ENCODE measurements at regions not wholly inside any gene's neighbourhood (a gene's known extent, or its start where the extent isn't known, plus 50 kb on each side); places are given as distances from the start of the nearest gene placed in this dataset.
"Not testable (repeated sequence)": the region's sequence is repeated elsewhere in the genome, so short reads cannot be mapped to it uniquely, and the experiment has no call there.

DNA sequence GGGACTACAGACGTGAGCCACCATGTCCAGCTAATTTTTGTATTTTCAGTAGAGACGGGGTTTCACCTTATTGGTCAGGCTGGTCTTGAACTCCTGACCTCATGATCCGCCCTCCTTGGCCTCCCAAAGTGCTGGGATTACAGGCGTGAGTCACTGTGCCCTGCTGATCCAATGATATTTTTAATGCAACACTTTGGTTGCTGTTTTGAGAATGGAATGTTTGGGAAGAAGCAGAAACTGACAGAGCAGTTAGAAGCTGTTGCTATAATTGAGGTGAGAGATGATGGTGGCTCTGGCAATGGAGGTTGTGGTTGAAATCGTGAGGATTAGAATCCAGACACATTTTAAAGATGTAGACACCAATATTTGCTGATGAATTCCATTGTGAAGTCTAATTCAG, 1209.9 kb upstream of the GOT2 start:
- not testable (repeated sequence) for H3K36me3 ChIP-seq (ENCODE audit: control insufficient read depth, insufficient read depth, low read length, severe bottlenecking); H3K4me3 ChIP-seq (ENCODE audit: low read length); H3K27me3 ChIP-seq (replicated peaks; ENCODE audit: control insufficient read depth, insufficient read depth, low read length); DNase-seq (ENCODE audit: low read depth); H3K9ac ChIP-seq (ENCODE audit: low read length); H3K4me1 ChIP-seq (ENCODE audit: control insufficient read depth, insufficient read depth, low read length)
- H3K9me3 ChIP-seq (ENCODE audit: control insufficient read depth, low read length) = peaks cover 13% of the 10 kb centered on the region

DNA sequence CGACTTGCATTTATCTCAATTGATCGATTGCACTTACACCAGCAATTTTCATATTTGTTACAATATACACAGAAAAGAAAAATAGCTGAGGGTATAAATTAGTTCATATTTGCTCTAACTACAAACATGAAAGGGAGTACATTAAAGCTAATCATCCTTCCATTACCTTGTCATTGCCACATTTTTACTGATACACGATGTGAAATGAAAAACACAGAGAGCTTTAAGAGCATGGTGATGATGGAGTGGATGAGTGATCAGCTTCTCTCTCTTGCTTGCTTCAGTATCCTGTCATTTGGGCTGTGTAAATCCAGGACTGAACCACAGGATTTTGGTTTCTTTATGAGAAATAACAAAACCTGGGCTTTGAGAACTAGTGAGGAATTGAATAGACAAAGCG, 1207.5 kb upstream of the GOT2 start:
- Histone ChIP-seq H3K27me3 (replicated peaks; ENCODE audit: control insufficient read depth, insufficient read depth, low read length) (no peaks in the 10 kb centered on the region), H3K4me1 (ENCODE audit: control insufficient read depth, insufficient read depth, low read length) (no peaks in the 10 kb centered on the region), H3K9me3 (ENCODE audit: control insufficient read depth, low read length) (peaks cover 25% of the 10 kb centered on the region), H3K36me3 (ENCODE audit: control insufficient read depth, insufficient read depth, low read length, severe bottlenecking) (no peaks in the 10 kb centered on the region), H3K9ac (ENCODE audit: low read length) (no peak overlapping the region), H3K4me3 (ENCODE audit: low read length) (no peak overlapping the region)
- DNase-seq (ENCODE audit: low read depth) = no peak

DNA sequence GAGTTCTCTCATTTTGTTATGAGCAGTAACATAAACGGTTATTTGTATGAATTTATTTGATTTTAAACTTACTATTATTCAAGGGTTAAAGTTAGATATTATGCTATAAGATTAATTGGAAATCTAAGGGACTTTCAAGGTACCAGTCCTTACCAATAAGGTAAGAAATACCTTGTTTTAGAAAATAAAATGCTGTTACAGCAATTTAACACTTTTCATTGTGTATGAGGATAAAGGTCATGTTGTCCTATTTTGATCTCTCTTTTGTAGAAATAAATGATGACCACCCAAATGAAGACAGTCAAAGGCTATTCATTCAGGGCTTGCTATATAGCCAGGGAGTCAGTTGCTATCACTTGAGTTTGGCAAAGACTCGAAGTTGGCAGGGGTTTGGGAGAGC, 1185.9 kb upstream of the GOT2 start:
- Histone ChIP-seq H3K9me3 (ENCODE audit: control insufficient read depth, low read length) (no peaks in the 10 kb centered on the region), H3K4me1 (ENCODE audit: control insufficient read depth, insufficient read depth, low read length) (no peaks in the 10 kb centered on the region), H3K27me3 (replicated peaks; ENCODE audit: control insufficient read depth, insufficient read depth, low read length) (no peaks in the 10 kb centered on the region), H3K36me3 (ENCODE audit: control insufficient read depth, insufficient read depth, low read length, severe bottlenecking) (no peaks in the 10 kb centered on the region), H3K9ac (ENCODE audit: low read length) (no peak overlapping the region), H3K4me3 (ENCODE audit: low read length) (no peak overlapping the region)
- no peak for DNase-seq (ENCODE audit: low read depth)

DNA sequence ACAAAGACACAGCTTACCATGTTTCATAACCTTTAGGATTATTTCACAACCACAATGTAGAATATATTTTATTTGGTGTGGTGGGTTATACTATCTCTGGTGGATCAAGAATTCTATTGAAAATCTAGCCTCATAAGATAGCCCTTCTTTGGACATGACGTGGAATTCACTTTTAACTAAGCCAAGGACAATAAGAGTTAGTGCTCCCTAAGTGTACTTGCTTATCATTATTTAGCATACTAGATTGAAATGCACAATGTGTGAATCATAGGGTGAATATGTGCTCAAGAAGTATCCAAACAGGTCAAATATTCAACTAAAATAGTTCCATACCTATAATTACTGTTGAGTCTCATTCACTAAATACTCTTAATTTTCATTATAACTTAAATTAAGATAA, 1179.5 kb upstream of the GOT2 start:
- no peak for DNase-seq (ENCODE audit: low read depth)
- Histone ChIP-seq H3K9ac (ENCODE audit: low read length) (no peak overlapping the region), H3K4me1 (ENCODE audit: control insufficient read depth, insufficient read depth, low read length) (no peaks in the 10 kb centered on the region), H3K36me3 (ENCODE audit: control insufficient read depth, insufficient read depth, low read length, severe bottlenecking) (no peaks in the 10 kb centered on the region), H3K27me3 (replicated peaks; ENCODE audit: control insufficient read depth, insufficient read depth, low read length) (no peaks in the 10 kb centered on the region), H3K9me3 (ENCODE audit: control insufficient read depth, low read length) (no peaks in the 10 kb centered on the region), H3K4me3 (ENCODE audit: low read length) (no peak overlapping the region)

DNA sequence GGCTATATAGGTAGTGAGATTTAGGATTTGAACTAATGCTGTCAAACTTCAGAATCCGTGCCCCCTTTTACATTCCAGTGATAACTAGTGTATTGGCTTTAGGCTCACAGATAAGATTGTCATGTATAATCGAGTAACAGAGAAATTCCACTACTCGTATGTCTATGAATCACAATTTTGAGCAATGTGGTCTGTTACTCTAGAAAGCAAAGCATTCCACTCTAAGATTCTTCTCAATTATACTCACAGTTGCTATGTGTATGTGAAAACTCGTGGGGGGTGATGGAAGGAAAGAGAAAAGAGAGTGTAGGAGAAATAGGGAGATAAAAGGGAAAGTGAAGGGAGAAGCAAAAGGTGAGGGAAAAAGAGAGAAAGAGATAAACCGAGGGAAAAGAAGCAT, 1175.1 kb upstream of the GOT2 start:
- DNase-seq (ENCODE audit: low read depth) = no peak
- Histone ChIP-seq H3K4me1 (ENCODE audit: control insufficient read depth, insufficient read depth, low read length) (peaks cover 12% of the 10 kb centered on the region), H3K9me3 (ENCODE audit: control insufficient read depth, low read length) (no peaks in the 10 kb centered on the region), H3K4me3 (ENCODE audit: low read length) (no peak overlapping the region), H3K27me3 (replicated peaks; ENCODE audit: control insufficient read depth, insufficient read depth, low read length) (no peaks in the 10 kb centered on the region), H3K9ac (ENCODE audit: low read length) (no peak overlapping the region), H3K36me3 (ENCODE audit: control insufficient read depth, insufficient read depth, low read length, severe bottlenecking) (no peaks in the 10 kb centered on the region)

DNA sequence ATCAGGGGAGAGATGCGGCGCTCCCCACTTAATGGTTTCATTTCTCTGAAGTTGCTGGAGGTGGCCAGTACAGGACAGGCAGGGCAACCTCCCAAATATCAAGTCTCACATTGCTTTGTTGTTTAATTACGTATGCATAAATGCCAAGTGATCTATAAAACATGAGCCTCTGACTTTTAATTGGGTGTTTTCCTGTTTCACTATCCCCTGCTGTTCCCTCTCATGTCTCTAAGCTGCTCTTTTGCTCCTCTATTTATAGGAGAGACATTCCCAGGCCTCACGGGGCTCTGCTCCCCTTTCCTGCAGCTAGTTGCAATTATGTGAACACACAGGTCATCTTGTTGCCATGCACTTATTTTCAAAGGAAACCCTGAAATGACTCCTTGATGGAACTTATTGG, 1173.5 kb upstream of the GOT2 start:
- no peak overlapping the region for H3K4me3 ChIP-seq (ENCODE audit: low read length)
- H3K9me3 ChIP-seq (ENCODE audit: control insufficient read depth, low read length) = no peaks in the 10 kb centered on the region
- no peak for DNase-seq (ENCODE audit: low read depth)
- no peak overlapping the region for H3K9ac ChIP-seq (ENCODE audit: low read length)
- H3K27me3 ChIP-seq (replicated peaks; ENCODE audit: control insufficient read depth, insufficient read depth, low read length) = no peaks in the 10 kb centered on the region
- no peaks in the 10 kb centered on the region for H3K36me3 ChIP-seq (ENCODE audit: control insufficient read depth, insufficient read depth, low read length, severe bottlenecking)
- H3K4me1 ChIP-seq (ENCODE audit: control insufficient read depth, insufficient read depth, low read length) = peaks cover 12% of the 10 kb centered on the region

DNA sequence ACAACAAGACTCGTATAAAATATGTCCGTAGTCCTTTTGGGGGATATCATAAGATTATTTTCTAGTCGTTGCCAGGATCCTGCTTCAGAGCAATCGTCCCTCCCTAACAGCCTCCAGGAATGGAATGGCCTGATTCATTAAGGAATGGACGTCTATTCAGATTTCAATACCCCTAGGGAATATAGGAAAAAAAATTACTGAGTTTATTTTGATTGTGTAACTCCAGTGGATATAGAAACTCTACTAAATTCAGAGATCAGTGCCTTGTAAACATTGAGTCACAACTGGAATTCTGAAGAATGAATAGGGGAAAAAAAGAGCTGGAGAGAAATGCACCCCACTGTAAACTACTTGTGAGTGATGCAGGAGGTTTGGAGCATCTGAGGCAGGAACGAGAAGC, 1171.5 kb upstream of the GOT2 start:
- peaks cover 12% of the 10 kb centered on the region for H3K4me1 ChIP-seq (ENCODE audit: control insufficient read depth, insufficient read depth, low read length)
- peak overlapping the region; percentile 3 for H3K4me3 ChIP-seq (ENCODE audit: low read length)
- H3K9me3 ChIP-seq (ENCODE audit: control insufficient read depth, low read length) = no peaks in the 10 kb centered on the region
- no peaks in the 10 kb centered on the region for H3K27me3 ChIP-seq (replicated peaks; ENCODE audit: control insufficient read depth, insufficient read depth, low read length)
- no peaks in the 10 kb centered on the region for H3K36me3 ChIP-seq (ENCODE audit: control insufficient read depth, insufficient read depth, low read length, severe bottlenecking)
- H3K9ac ChIP-seq (ENCODE audit: low read length) = no peak overlapping the region
- no peak for DNase-seq (ENCODE audit: low read depth)

DNA sequence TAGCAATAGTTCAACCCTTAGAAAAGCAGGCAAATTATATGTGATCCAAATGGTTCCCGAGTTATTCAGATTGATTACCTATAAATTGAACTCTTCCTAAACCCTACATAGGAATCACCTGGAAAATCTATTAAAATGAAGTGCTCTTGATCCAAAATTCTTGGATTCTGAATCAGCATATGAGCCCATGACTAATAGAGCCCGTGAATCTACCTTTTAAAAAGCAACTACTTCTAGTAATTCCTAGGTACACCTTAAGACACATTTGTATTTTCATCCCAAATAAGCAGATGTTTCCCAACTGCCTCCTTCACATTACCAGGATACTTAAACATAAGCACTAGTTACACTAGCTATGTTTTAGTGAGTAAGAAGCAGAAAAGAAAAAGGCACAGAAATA, 1171.0 kb upstream of the GOT2 start:
- Histone ChIP-seq H3K27me3 (replicated peaks; ENCODE audit: control insufficient read depth, insufficient read depth, low read length) (no peaks in the 10 kb centered on the region), H3K4me1 (ENCODE audit: control insufficient read depth, insufficient read depth, low read length) (peaks cover 12% of the 10 kb centered on the region), H3K36me3 (ENCODE audit: control insufficient read depth, insufficient read depth, low read length, severe bottlenecking) (no peaks in the 10 kb centered on the region), H3K9ac (ENCODE audit: low read length) (no peak overlapping the region), H3K9me3 (ENCODE audit: control insufficient read depth, low read length) (no peaks in the 10 kb centered on the region), H3K4me3 (ENCODE audit: low read length) (peak overlapping the region; percentile 3)
- no peak for DNase-seq (ENCODE audit: low read depth)

DNA sequence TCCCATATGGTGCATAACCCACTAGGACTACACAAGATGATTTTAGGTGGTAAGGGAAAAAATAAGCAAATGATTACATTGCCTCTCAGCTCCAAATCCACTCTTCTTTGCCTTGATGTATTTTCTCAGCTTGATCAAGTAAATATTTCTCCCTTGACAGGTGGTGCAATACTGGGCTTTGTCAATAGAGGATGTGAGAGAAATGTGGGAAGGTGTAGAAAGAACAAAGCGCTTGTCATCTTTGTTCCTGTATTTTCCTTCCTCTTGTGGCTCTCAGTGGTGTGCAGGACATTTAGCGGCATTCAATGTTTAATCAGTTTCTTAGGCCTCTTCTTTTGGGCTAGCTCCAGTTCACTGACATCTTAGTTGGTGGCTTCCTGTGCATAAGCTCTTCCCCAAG, 1165.8 kb upstream of the GOT2 start:
- Histone ChIP-seq H3K4me1 (ENCODE audit: control insufficient read depth, insufficient read depth, low read length) (no peaks in the 10 kb centered on the region), H3K9ac (ENCODE audit: low read length) (no peak overlapping the region), H3K4me3 (ENCODE audit: low read length) (no peak overlapping the region), H3K27me3 (replicated peaks; ENCODE audit: control insufficient read depth, insufficient read depth, low read length) (no peaks in the 10 kb centered on the region), H3K9me3 (ENCODE audit: control insufficient read depth, low read length) (no peaks in the 10 kb centered on the region), H3K36me3 (ENCODE audit: control insufficient read depth, insufficient read depth, low read length, severe bottlenecking) (no peaks in the 10 kb centered on the region)
- DNase-seq (ENCODE audit: low read depth) = no peak

DNA sequence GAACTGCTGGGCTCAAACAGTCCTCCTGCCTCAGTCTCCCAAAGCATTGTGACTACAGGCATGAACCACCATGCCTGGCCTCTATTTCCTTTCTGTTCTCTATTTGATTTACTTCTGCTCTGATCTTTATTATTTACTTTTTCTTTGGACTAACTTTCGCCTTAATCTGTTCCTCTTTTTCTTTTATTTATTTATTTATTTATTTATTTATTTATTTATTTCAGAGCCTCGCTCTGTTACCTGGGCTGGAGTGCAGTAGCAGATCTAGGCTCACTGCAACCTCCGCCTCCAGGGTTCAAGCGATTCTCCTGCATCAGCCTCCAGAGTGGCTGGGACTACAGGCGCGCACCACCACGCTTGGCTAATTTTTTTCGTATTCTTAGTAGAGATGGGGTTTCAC, 1158.3 kb upstream of the GOT2 start:
- Histone ChIP-seq H3K4me1 (ENCODE audit: control insufficient read depth, insufficient read depth, low read length) (no peaks in the 10 kb centered on the region), H3K9me3 (ENCODE audit: control insufficient read depth, low read length) (peaks cover 9% of the 10 kb centered on the region), H3K9ac (ENCODE audit: low read length) (no peak overlapping the region), H3K27me3 (replicated peaks; ENCODE audit: control insufficient read depth, insufficient read depth, low read length) (no peaks in the 10 kb centered on the region), H3K4me3 (ENCODE audit: low read length) (no peak overlapping the region), H3K36me3 (ENCODE audit: control insufficient read depth, insufficient read depth, low read length, severe bottlenecking) (no peaks in the 10 kb centered on the region)
- DNase-seq (ENCODE audit: low read depth) = no peak

DNA sequence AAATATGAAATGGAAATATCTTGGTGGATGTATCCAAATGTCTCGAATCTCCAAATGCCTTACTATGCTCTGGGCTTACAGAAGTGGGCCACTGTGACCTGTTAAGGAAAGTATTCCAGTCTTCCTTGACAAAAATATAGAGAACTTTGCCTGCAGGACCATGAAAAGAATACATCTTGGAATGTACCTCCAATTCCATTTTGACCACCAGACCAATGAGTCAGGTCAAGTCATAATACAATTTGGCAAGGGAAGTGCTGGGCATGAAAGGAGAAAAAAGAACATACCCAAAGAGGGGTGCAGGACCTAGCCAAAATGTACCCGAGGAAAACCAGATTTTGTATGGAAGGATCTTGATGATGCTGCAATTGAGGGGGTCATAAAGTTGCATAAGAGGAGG, 1153.7 kb upstream of the GOT2 start:
- H3K9me3 ChIP-seq (ENCODE audit: control insufficient read depth, low read length) = peaks cover 9% of the 10 kb centered on the region

DNA sequence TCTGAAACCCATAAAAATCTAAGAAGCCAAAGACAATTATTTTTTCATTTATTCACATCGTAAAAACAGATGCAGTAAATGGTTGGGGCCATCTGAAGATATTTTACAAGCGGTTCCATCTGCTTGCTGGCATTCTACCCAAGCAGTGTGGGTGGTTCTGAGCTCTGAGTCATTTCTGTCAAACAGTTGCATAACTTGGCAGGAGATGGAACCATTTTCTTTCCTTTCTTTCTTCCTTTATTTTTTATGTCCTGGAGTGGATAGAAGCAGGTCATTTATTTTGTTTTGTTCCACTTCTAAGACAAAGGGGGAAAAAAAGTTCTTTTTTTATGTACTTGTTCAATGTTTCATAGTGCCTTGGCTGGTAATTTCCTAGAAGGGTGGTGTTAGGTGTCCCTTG, 1151.9 kb upstream of the GOT2 start:
- no peaks in the 10 kb centered on the region for H3K36me3 ChIP-seq (ENCODE audit: control insufficient read depth, insufficient read depth, low read length, severe bottlenecking)
- DNase-seq (ENCODE audit: low read depth) = peak; percentile 25
- peaks cover 11% of the 10 kb centered on the region for H3K4me1 ChIP-seq (ENCODE audit: control insufficient read depth, insufficient read depth, low read length)
- H3K9me3 ChIP-seq (ENCODE audit: control insufficient read depth, low read length) = peaks cover 9% of the 10 kb centered on the region
- no peak overlapping the region for H3K9ac ChIP-seq (ENCODE audit: low read length)
- H3K27me3 ChIP-seq (replicated peaks; ENCODE audit: control insufficient read depth, insufficient read depth, low read length) = no peaks in the 10 kb centered on the region
- no peak overlapping the region for H3K4me3 ChIP-seq (ENCODE audit: low read length)

More for the DNA sequence above, 1153.7 kb upstream of the GOT2 start:
- Histone ChIP-seq H3K9ac (ENCODE audit: low read length) (no peak overlapping the region), H3K36me3 (ENCODE audit: control insufficient read depth, insufficient read depth, low read length, severe bottlenecking) (no peaks in the 10 kb centered on the region), H3K4me3 (ENCODE audit: low read length) (no peak overlapping the region), H3K4me1 (ENCODE audit: control insufficient read depth, insufficient read depth, low read length) (peaks cover 11% of the 10 kb centered on the region), H3K27me3 (replicated peaks; ENCODE audit: control insufficient read depth, insufficient read depth, low read length) (no peaks in the 10 kb centered on the region)
- DNase-seq (ENCODE audit: low read depth) = no peak

Data from adipocyte (in vitro differentiated cells).